ENCODE measurements at regions not wholly inside any gene's neighbourhood (a gene's known extent, or its start where the extent isn't known, plus 50 kb on each side); places are given as distances from the start of the nearest gene placed in this dataset.

GRCh38 chr3:30464381-30464780 lies 142.0 kb upstream of the TGFBR2 start:
- TF ChIP-seq CTCF (IDR thresholded peaks at IDR 0.05) (no peak), POLR2A (IDR thresholded peaks at IDR 0.05) (no peak)

Measured in Peyer's patch (tissue), 4 donors.